ENCODE measurements at regions not wholly inside any gene's neighbourhood (a gene's known extent, or its start where the extent isn't known, plus 50 kb on each side); places are given as distances from the start of the nearest gene placed in this dataset.

DNA sequence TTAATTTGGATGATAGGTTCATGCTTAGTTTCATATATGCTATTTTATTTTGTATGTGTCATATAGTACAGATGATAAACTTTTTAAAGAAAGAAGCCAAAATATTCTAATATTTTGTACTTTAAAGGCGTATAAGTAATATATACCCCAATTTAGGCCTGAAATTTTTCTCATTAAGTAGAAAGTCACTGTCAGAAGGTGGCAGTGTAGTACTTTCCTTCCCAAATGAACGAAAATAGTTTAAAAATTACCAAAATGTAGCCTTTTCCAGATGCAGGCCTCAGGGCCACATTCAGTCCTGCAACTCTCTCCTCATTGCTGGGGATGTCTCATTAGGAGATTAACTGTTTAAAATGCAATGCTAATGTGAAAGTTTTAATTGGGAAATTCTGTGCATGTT lies 1263.6 kb downstream of the C4orf33 start:
- TF ChIP-seq, protein P1, sequence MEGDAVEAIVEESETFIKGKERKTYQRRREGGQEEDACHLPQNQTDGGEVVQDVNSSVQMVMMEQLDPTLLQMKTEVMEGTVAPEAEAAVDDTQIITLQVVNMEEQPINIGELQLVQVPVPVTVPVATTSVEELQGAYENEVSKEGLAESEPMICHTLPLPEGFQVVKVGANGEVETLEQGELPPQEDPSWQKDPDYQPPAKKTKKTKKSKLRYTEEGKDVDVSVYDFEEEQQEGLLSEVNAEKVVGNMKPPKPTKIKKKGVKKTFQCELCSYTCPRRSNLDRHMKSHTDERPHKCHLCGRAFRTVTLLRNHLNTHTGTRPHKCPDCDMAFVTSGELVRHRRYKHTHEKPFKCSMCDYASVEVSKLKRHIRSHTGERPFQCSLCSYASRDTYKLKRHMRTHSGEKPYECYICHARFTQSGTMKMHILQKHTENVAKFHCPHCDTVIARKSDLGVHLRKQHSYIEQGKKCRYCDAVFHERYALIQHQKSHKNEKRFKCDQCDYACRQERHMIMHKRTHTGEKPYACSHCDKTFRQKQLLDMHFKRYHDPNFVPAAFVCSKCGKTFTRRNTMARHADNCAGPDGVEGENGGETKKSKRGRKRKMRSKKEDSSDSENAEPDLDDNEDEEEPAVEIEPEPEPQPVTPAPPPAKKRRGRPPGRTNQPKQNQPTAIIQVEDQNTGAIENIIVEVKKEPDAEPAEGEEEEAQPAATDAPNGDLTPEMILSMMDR (IDR thresholded peaks at IDR 0.05), result no peak
- no peak for TF ChIP-seq POLR2A (IDR thresholded peaks at IDR 0.05)
